Activated CD4-positive, alpha-beta T cell treated with anti-CD3 and anti-CD28 coated beads for 4 hours (primary cell): ENCODE measurements at regions not wholly inside any gene's neighbourhood (a gene's known extent, or its start where the extent isn't known, plus 50 kb on each side); places are given as distances from the start of the nearest gene placed in this dataset.

Source experiments
- DNase-seq, 2 donors: peaks; one replicate each; pipeline ENCODE4 v3.0.0-alpha.2; 2020

DNA sequence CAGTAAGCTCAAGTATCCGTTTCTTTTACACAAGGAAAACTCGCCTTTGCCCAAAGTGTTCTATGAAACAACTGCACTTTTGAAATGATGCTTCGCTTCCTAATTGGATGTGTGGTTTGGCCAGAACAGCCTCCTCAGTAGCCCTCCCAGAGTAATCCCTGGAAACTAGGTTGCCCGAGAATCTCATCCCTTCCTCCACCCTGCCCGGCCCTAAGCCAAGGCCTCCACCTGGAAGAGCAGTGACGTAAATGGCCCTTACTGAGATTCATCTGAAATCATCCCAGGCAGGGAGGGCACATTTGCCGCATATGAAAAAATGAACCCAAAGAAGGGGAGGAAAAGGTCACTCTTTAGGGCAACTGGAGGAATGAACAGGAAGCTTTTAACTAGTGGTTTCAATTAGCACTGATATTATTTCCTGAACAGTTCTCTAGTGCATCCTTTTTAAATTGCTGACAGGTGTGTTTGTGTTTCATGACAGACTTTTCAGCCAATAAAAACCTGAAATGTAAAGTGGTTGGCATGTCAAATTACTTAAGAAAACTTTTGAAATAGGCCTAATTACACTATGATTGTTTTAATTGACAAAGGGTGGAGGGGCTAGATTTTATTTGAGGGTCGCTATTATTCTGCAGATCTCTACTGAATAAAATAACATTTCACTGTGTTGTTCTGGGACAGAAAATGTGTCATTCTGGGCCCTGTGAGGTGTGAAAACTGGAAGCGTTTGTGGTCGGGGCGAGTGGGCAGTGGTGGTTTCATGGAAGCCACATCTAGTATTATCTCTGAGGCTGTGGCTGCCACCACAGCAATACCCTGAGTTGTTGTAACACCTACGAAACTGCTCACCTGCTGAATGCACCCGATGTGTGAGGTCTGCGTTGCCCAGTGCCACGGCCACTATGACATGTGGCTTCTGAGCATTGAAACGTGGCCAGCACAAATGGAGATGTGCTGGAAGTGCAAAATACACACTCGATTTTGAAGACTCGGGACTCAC lies 112.1 kb downstream of the ZIC5 start:
- peak in 1 of 2 donors; percentile 22 for DNase-seq

- DNase-seq: no peak
Observed at GRCh38 chr13:99857738-99858137, 113.8 kb downstream of the ZIC5 start.

- no peak for DNase-seq
Observed at GRCh38 chr13:99855526-99856420, 115.8 kb downstream of the ZIC5 start.

DNA sequence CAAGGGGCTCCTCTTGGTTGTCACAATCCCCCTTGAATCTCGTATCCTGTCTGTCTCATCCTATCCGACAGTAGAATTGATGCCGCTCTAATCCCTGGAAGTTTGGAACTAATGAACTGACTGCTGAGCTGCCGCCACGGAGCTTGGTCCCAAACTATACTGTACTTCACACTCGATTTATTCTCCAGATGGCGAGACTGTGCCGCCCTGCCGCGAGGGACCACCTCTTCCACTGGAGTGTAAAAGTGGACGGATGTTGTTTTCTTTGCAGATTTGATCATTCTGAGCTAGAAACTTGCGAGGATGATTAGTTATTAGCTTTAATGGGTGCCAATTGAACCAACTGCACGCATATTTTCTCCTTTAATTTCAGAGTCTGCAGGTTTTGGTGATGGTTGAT lies 117.2 kb downstream of the ZIC5 start:
- no peak for DNase-seq

DNA sequence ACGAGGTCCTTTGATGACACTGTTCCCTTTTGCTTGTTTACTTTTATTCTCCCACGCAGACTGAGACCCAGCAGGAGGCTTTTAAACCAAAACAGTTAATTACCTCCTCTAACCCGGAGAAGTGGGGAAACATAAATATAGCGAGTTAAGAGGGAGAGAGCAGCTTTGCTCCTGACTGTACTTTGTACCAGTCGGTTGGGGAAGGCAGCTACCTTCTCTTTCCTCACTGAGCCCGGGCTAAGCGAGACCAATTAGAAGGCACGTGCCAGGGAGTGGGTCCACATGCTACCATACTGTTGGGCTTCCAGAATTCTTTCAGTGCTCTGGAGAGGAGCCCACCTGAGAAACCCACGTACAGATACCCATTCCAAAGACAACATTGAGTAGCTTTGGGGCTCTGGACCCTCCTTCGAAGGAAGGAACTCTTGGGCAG lies 124.2 kb downstream of the ZIC5 start:
- DNase-seq: no peak

DNA sequence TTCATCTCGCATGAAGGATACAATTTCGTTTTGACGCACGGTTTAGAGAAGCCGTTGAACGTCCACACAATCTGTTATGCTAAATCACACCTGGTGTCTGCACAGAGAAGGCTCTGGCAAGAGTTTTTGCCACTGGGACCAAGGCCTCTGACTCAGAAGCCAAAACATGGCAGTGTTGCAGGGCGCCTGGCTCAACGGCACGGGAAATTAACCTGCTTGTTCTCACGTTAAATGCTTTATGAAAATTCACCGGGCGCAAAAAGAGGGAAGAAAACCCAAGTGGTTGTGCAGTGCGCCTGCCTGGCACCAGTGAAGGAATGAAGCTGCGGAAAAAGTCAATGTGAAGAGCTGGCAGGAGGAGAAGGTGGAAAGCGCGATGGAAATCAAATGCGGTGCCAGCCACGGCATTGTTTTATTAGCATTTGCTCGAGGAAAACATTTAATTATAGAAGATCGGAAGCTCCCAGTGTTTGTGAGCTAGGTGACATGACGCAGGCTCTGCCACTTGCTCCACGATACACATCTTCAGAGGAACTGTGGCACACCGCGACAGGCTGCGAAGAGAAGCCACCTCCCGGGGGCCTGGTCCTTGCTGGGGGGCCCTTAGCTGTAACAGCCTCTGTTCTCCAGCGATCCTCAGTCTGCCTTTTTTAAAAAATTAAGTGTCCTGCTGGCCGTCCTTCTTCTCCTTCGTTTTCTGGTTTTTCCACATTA lies 126.2 kb downstream of the ZIC5 start:
- DNase-seq: no peak

GRCh38 chr13:99844421-99844820 lies 127.1 kb downstream of the ZIC5 start:
- DNase-seq: no peak

DNA sequence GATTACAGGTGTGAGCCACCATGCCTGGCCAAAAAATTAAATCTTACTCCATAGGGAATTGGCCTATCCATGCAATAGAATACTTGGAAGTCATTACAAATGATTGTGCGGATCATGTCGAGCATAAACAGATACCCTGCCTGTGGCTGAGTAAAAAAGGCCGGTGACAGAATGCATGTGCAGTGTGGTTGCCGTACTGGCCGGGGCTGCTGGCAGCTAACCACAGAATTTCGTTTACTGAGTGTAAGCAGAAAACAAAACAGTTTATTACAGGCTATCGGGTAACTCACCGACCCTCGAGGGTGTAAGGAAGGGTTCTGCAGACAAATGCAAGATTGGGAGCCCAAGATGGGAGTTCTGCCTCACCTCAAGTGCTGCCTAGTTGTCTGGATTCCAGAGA lies 127.7 kb downstream of the ZIC5 start:
- DNase-seq: no peak

GRCh38 chr13:99842405-99842804 lies 129.2 kb downstream of the ZIC5 start:
- DNase-seq: no peak

DNA sequence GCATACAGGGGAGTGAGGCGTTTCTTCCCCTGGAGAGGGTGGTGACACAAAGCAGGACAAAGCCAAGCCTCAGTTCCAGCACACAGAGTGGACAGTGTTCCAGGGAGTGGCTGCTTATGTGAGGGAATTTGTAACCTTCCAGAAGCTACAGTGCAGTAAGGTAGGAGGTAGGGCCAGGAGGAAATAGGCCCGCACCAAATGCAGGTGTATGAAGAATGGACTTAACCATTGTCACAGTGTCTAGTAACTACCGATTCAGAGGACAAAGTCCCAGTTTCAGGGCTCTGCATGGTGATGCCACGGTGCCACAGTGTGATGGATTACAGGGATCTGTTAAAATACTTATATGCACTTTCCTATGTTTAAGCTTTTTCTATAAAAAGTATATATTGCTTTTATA lies 135.3 kb downstream of the ZIC5 start:
- no peak for DNase-seq

GRCh38 chr13:99835442-99835841 lies 136.1 kb downstream of the ZIC5 start:
- no peak for DNase-seq

- no peak for DNase-seq
Observed at GRCh38 chr13:99834246-99834645, 137.3 kb downstream of the ZIC5 start.

- no peak for DNase-seq
Observed at GRCh38 chr13:99832347-99832746, 139.2 kb downstream of the ZIC5 start.

GRCh38 chr13:99830931-99831330 lies 140.6 kb downstream of the ZIC5 start:
- DNase-seq: no peak

- DNase-seq: no peak
Observed at GRCh38 chr13:99829593-99830239, 141.9 kb downstream of the ZIC5 start.

- no peak for DNase-seq
Observed at GRCh38 chr13:99829161-99829560, 142.4 kb downstream of the ZIC5 start.

DNA sequence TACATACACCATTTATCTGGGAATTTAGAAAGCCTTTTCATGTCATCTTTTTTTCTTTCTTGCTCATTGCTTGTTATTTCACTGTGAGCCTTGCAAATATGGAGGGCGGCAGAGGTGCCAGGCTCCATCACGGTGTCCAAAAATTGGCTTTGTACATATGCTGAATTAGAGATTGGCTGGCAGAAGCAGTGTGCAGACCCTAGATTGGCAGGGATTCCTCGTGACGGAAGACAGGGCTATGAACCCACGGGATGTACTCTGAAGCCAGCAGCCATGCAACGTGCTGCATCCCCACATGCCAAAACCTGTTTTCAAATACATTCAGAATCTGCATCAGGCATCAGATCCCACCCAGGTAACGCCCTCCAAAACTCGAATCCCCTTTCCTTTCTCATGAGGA lies 142.8 kb downstream of the ZIC5 start:
- no peak for DNase-seq

GRCh38 chr13:99828123-99828522 lies 143.4 kb downstream of the ZIC5 start:
- DNase-seq: no peak

DNA sequence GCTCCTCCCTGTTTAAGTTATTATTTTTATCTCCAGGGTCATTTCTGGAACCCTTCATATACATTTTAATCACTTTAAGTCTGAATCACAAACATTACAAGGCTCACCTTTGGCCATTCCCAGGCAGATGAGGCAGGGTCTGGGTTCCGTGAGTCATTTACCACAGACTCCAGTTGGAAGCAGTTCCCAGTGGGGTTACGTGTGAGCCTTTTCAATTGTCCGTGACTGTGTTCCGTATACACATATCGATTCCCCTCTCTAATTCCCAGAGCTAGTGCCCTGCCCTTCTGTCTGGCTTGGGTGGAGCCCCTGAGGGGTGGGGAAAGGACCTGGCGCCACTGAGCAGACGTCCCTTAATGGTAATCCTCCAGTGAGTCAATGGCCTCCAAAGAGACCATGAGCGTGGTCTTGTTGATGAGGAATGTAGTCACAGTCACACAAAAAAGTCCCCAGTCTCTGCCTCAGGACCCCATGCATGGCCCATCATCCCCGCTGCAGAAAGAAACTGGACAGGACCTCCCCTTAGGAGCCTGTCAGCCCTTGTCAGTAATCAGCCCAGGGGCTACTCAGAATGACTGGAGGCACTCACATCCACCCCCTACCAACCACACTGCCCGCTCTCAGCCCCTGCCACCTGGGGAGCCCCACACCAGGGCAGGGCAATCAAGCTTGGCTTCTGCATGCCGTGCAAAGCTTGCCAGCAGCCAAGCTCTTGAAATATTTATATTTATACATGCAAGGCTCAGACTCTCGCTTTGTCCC lies 144.4 kb downstream of the ZIC5 start:
- DNase-seq: no peak

GRCh38 chr13:99823961-99824360 lies 147.6 kb downstream of the ZIC5 start:
- DNase-seq: no peak

DNA sequence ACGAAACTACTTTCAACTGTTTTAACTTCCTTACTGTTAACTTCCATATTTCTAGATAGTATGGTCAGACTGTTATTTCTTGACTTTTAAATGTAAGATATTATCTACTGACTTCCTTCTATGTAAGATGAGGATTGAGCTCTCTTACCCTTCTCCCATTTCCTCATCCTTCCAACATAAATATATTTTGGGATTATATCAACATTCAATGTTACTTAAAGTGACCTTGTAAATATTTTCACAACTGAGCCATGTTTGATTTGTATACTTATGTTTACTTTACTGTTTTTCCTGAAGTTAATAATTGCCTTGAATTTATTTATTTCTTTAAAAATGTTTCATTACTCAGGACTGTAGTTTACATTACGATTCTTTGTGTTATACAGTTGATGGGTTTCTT lies 148.7 kb downstream of the ZIC5 start:
- DNase-seq: no peak

- no peak for DNase-seq
Observed at GRCh38 chr13:99821741-99822140, 149.8 kb downstream of the ZIC5 start.
